GM21367 (cell line): ENCODE measurements at regions not wholly inside any gene's neighbourhood (a gene's known extent, or its start where the extent isn't known, plus 50 kb on each side); places are given as distances from the start of the nearest gene placed in this dataset.
A peak's percentile ranks its signal among the peaks of the same experiment; 100 is the strongest.
"Not testable (repeated sequence)": the region's sequence is repeated elsewhere in the genome, so short reads cannot be mapped to it uniquely, and the experiment has no call there.

ENCODE experiments used
- ATAC-seq: cut with Tn5 transposase; IDR thresholded peaks from one replicate; pipeline ENCODE4 v1.9.1; 2021; ENCODE audit not compliant: unreplicated experiment

- no peak for ATAC-seq
Observed at GRCh38 chr13:50225193-50226155, 210.2 kb downstream of the KCNRG start.

GRCh38 chr13:50226515-50227155, 211.4 kb downstream of the KCNRG start:
- peak; percentile 37 for ATAC-seq

- ATAC-seq = no peak
Observed at GRCh38 chr13:50227361-50227760, 212.1 kb downstream of the KCNRG start.

GRCh38 chr13:50228527-50228926, 213.3 kb downstream of the KCNRG start:
- ATAC-seq = no peak

GRCh38 chr13:50229960-50230661, 214.9 kb downstream of the KCNRG start:
- no peak for ATAC-seq

- ATAC-seq = no peak
Observed at GRCh38 chr13:50230662-50230978, 215.4 kb downstream of the KCNRG start.

- not testable (repeated sequence) for ATAC-seq
Observed at GRCh38 chr13:50233574-50233973, 218.3 kb downstream of the KCNRG start.

GRCh38 chr13:50235604-50236342, 220.5 kb downstream of the KCNRG start:
- no peak for ATAC-seq

GRCh38 chr13:50236898-50237318, 221.7 kb downstream of the KCNRG start:
- ATAC-seq = peak; percentile 88

- no peak for ATAC-seq
Observed at GRCh38 chr13:50238922-50239321, 223.7 kb downstream of the KCNRG start.

- ATAC-seq = no peak
Observed at GRCh38 chr13:50241479-50241878, 226.2 kb downstream of the KCNRG start.

GRCh38 chr13:50243931-50244330, 228.7 kb downstream of the KCNRG start:
- no peak for ATAC-seq

- no peak for ATAC-seq
Observed at GRCh38 chr13:50244355-50244712, 229.1 kb downstream of the KCNRG start.

- ATAC-seq = peak; percentile 90
Observed at GRCh38 chr13:50244713-50245574, 229.7 kb downstream of the KCNRG start.

GRCh38 chr13:50247223-50247622, 232.0 kb downstream of the KCNRG start:
- no peak for ATAC-seq

GRCh38 chr13:50248516-50249143, 233.4 kb downstream of the KCNRG start:
- no peak for ATAC-seq

- ATAC-seq = no peak
Observed at GRCh38 chr13:50249144-50249521, 233.9 kb downstream of the KCNRG start.

- no peak for ATAC-seq
Observed at GRCh38 chr13:50250401-50250800, 235.2 kb downstream of the KCNRG start.

- no peak for ATAC-seq
Observed at GRCh38 chr13:50255639-50256038, 240.4 kb downstream of the KCNRG start.
